ENCODE measurements at regions not wholly inside any gene's neighbourhood (a gene's known extent, or its start where the extent isn't known, plus 50 kb on each side); places are given as distances from the start of the nearest gene placed in this dataset.

DNA sequence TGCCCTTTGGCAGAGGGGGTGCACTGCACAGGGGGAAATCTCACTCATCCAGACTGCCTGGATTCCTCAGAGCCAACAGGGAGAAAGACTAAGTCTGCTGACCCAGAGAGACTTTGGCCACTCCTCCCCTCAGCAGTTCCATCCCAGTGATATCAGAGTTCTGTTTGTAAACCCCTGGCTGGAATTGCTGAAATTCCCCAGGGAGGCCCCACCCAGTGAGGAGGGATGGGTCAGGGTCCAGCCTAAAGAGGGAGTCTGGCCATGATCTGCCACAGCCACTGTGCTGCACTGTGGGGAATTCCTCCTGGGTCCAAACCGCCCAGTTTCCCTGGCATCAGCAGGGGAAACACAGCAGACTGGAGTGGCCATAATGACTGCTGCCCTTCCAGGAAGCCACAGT is 54.9 kb upstream of the USP15 start:
- Histone ChIP-seq H3K4ac (replicated peaks; ENCODE audit: insufficient read length, low read depth, low read length) (no peak overlapping the region), H3K27ac (ENCODE audit: low read depth, low read length) (no peak overlapping the region), H3K79me1 (ENCODE audit: low read depth, low read length) (no peaks in the 10 kb centered on the region), H2BK15ac (ENCODE audit: low read length) (no peak overlapping the region), H3K4me1 (replicated peaks in 1 of 4; ENCODE audit: control insufficient read depth in 3 of 4, insufficient read depth in 4 of 4, low read length in 3 of 4) (no peaks in the 10 kb centered on the region), H4K20me1 (replicated peaks in 1 of 2; ENCODE audit: control insufficient read depth in 1 of 2, insufficient read depth in 2 of 2, low read length in 2 of 2) (no peaks in the 10 kb centered on the region), H2AFZ (ENCODE audit: low read length) (no peak overlapping the region), H2BK20ac (ENCODE audit: low read length) (no peak overlapping the region), H3K9me3 (ENCODE audit: insufficient read depth in 2 of 2, low read depth in 1 of 2, low read length in 1 of 2) (no peaks in the 10 kb centered on the region), H3K23ac (ENCODE audit: insufficient read length) (no peak overlapping the region), H3K36me3 (ENCODE audit: control insufficient read depth in 2 of 4, insufficient read depth in 4 of 4, low read length in 3 of 4) (no peaks in the 10 kb centered on the region), H3K4me3 (ENCODE audit: extremely low read depth in 1 of 4, insufficient read depth in 2 of 4, low read depth in 3 of 4, low read length in 4 of 4) (no peak overlapping the region), H2BK5ac (ENCODE audit: low read depth, low read length) (no peak overlapping the region), H3K4me2 (ENCODE audit: insufficient read depth in 1 of 2, low read depth in 2 of 2, low read length in 2 of 2) (no peak overlapping the region), H3K14ac (ENCODE audit: insufficient read length) (no peak overlapping the region), H3K79me2 (ENCODE audit: control insufficient read depth in 1 of 2, insufficient read depth in 2 of 2, low read length in 2 of 2) (no peaks in the 10 kb centered on the region), H2BK120ac (replicated peaks; ENCODE audit: low read depth, low read length) (no peak overlapping the region), H3K27me3 (replicated peaks in 1 of 4; ENCODE audit: control insufficient read depth in 3 of 4, extremely low read depth in 1 of 4, insufficient read depth in 3 of 4, low read length in 3 of 4) (no peaks in the 10 kb centered on the region), H4K91ac (replicated peaks; ENCODE audit: insufficient read length, low read length) (no peak overlapping the region), H3K56ac (replicated peaks; ENCODE audit: insufficient read length, low read depth, low read length) (no peak overlapping the region), H3K9ac (replicated peaks in 1 of 4; ENCODE audit: extremely low read depth in 1 of 4, low read depth in 3 of 4, low read length in 3 of 4) (no peak overlapping the region), H2BK12ac (ENCODE audit: low read depth, low read length) (no peak overlapping the region), H4K5ac (ENCODE audit: insufficient read length, low read depth, low read length) (no peak overlapping the region), H3K18ac (ENCODE audit: extremely low read depth, low read length) (no peak overlapping the region), H2AK5ac (ENCODE audit: low read depth, low read length) (no peak overlapping the region), H4K8ac (ENCODE audit: extremely low read depth, insufficient read depth, low read length) (no peak overlapping the region), H3K23me2 (ENCODE audit: low read depth, low read length) (no peaks in the 10 kb centered on the region)
- DNase-seq (ENCODE audit: low read depth in 1 of 2, low spot score in 2 of 2) (no peak), FAIRE-seq (no peak)
- POLR2A ChIA-PET (ENCODE audit: partially characterized antibody): no interaction called here
- CTCF ChIA-PET (ENCODE audit: partially characterized antibody): no interaction called here
- WGBS, 2 experiments (ENCODE audit: extremely low coverage in 1 of 2, insufficient coverage in 1 of 2, insufficient read length in 1 of 2, insufficient replicate concordance in 2 of 2, low coverage in 1 of 2, low lambda C conversion rate in 2 of 2, missing lambda C conversion rate in 1 of 2): 93% methylated on average over 1 of the region's 1 CpG; no CpG with 5 or more reads in 1 of the 2 experiments
- no peak for TF ChIP-seq CTBP2 (IDR thresholded peaks at IDR 0.05; ENCODE audit: borderline replicate concordance, insufficient read depth, insufficient read length, low read length)
- TF ChIP-seq MAX (IDR thresholded peaks at IDR 0.05): no peak
- no peak for TF ChIP-seq RAD21 (IDR thresholded peaks at IDR 0.05 in 1 of 2, conservative IDR thresholded peaks at IDR 0.05 in 1 of 2; ENCODE audit: low read depth in 2 of 2, low read length in 2 of 2)
- TF ChIP-seq TCF12 (IDR thresholded peaks at IDR 0.05; ENCODE audit: low read depth, low read length): no peak
- TF ChIP-seq HDAC6 (IDR thresholded peaks at IDR 0.05; ENCODE audit: low read depth, low read length): no peak
- TF ChIP-seq, protein P1, sequence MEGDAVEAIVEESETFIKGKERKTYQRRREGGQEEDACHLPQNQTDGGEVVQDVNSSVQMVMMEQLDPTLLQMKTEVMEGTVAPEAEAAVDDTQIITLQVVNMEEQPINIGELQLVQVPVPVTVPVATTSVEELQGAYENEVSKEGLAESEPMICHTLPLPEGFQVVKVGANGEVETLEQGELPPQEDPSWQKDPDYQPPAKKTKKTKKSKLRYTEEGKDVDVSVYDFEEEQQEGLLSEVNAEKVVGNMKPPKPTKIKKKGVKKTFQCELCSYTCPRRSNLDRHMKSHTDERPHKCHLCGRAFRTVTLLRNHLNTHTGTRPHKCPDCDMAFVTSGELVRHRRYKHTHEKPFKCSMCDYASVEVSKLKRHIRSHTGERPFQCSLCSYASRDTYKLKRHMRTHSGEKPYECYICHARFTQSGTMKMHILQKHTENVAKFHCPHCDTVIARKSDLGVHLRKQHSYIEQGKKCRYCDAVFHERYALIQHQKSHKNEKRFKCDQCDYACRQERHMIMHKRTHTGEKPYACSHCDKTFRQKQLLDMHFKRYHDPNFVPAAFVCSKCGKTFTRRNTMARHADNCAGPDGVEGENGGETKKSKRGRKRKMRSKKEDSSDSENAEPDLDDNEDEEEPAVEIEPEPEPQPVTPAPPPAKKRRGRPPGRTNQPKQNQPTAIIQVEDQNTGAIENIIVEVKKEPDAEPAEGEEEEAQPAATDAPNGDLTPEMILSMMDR (IDR thresholded peaks at IDR 0.05; ENCODE audit: control extremely low read depth in 1 of 3, insufficient read depth in 1 of 3, low read depth in 1 of 3, low read length in 3 of 3): no peak
- TF ChIP-seq, protein P2, sequence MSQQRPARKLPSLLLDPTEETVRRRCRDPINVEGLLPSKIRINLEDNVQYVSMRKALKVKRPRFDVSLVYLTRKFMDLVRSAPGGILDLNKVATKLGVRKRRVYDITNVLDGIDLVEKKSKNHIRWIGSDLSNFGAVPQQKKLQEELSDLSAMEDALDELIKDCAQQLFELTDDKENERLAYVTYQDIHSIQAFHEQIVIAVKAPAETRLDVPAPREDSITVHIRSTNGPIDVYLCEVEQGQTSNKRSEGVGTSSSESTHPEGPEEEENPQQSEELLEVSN (IDR thresholded peaks at IDR 0.05): no peak
- no peak for TF ChIP-seq TBP (IDR thresholded peaks at IDR 0.05; ENCODE audit: low read depth, low read length)
- TF ChIP-seq SP2 (IDR thresholded peaks at IDR 0.05; ENCODE audit: low read length): no peak
- no peak for TF ChIP-seq BACH1 (IDR thresholded peaks at IDR 0.05; ENCODE audit: low read length)
- no peak for TF ChIP-seq MAFK (IDR thresholded peaks at IDR 0.05; ENCODE audit: low read depth, low read length)
- no peak for TF ChIP-seq CBX5 (IDR thresholded peaks at IDR 0.05; ENCODE audit: low read depth, low read length)
